H1 (cell line): ENCODE measurements at regions not wholly inside any gene's neighbourhood (a gene's known extent, or its start where the extent isn't known, plus 50 kb on each side); places are given as distances from the start of the nearest gene placed in this dataset.

Experiments used
- CTCF ChIA-PET: fragments of 300-600 bp; sonication (Branson Sonifier 250); formaldehyde crosslinking; loops from one replicate; lab custom pipeline; 2021; ENCODE audit not compliant: partially characterized antibody; lab: Charles Lee
- POLR2A ChIA-PET: fragments of 300-600 bp; sonication (Branson Sonifier 250); formaldehyde crosslinking; loops from one replicate; lab custom pipeline; 2021; ENCODE audit warnings: inconsistent platforms; ENCODE audit not compliant: partially characterized antibody; lab: Charles Lee
- DNase-seq, 2 experiments: peaks; one replicate each; pipeline versions ENCODE4 v3.0.0 to v3.0.0-alpha.2; 2010 to 2022; ENCODE audit warnings: low spot score in 2 of 2, low read depth in 1 of 2, mixed read lengths in 1 of 2
- FAIRE-seq: peaks from 2 replicates; lab custom pipeline; 2011; peaks lifted over from hg19 to GRCh38; lab: Jason Lieb, UNC
- H2AFZ ChIP-seq: 2 replicates; pipeline ENCODE4 v1.8.1; 2012; ENCODE audit warnings: low read length, inconsistent platforms
- H2AK5ac ChIP-seq: 2 replicates; pipeline ENCODE4 v1.6.1; 2013; ENCODE audit warnings: low read depth, low read length
- H2BK120ac ChIP-seq: replicated peaks from 2 replicates; pipeline ENCODE3; 2013; ENCODE audit warnings: low read depth, low read length, inconsistent platforms
- H2BK12ac ChIP-seq: 2 replicates; pipeline ENCODE4 v1.6.1; 2013; ENCODE audit warnings: low read depth, low read length
- H2BK15ac ChIP-seq: 2 replicates; pipeline ENCODE4 v1.6.1; 2013; ENCODE audit warnings: low read length
- H2BK20ac ChIP-seq: 2 replicates; pipeline ENCODE4 v1.6.1; 2013; ENCODE audit warnings: low read length
- H2BK5ac ChIP-seq: 2 replicates; pipeline ENCODE4 v1.6.1; 2013; ENCODE audit warnings: low read depth, low read length
- H3K14ac ChIP-seq: 2 replicates; pipeline ENCODE4 v1.6.1; 2013; ENCODE audit warnings: inconsistent platforms; ENCODE audit not compliant: insufficient read length
- H3K18ac ChIP-seq: 2 replicates; pipeline ENCODE4 v1.6.1; 2013; ENCODE audit warnings: low read length; ENCODE audit errors: extremely low read depth
- H3K23ac ChIP-seq: 2 replicates; pipeline ENCODE4 v1.6.1; 2013; ENCODE audit warnings: inconsistent platforms; ENCODE audit not compliant: insufficient read length
- H3K23me2 ChIP-seq: 2 replicates; pipeline ENCODE4 v1.6.1; 2013; ENCODE audit warnings: low read depth, low read length
- H3K27ac ChIP-seq: 2 replicates; pipeline ENCODE4 v1.6.1; 2011; ENCODE audit warnings: low read depth, low read length, inconsistent platforms
- H3K27me3 ChIP-seq, 4 experiments: replicated peaks in 1 of 4; 1 replicate in 1 of 4; 2 replicates in 3 of 4; pipeline versions ENCODE4 v1.6.1 to v1.8.1; 2011 to 2013; ENCODE audit warnings: low read length in 3 of 4, mild to moderate bottlenecking in 3 of 4, inconsistent platforms in 2 of 4, mixed read lengths in 2 of 4, moderate library complexity in 1 of 4; ENCODE audit not compliant: control insufficient read depth in 3 of 4, insufficient read depth in 3 of 4; ENCODE audit errors: extremely low read depth in 1 of 4
- H3K36me3 ChIP-seq, 4 experiments: 2 replicates each; pipeline versions ENCODE4 v1.6.1 to v1.8.1; 2011 to 2013; ENCODE audit warnings: mild to moderate bottlenecking in 4 of 4, low read length in 3 of 4, moderate library complexity in 2 of 4, control low read depth in 1 of 4, inconsistent platforms in 1 of 4; ENCODE audit not compliant: insufficient read depth in 4 of 4, control insufficient read depth in 2 of 4
- H3K4ac ChIP-seq: replicated peaks from 2 replicates; pipeline ENCODE3; 2013; ENCODE audit warnings: low read length, low read depth, mixed read lengths, inconsistent platforms; ENCODE audit not compliant: insufficient read length
- H3K4me1 ChIP-seq, 4 experiments: replicated peaks in 1 of 4; 1 replicate in 1 of 4; 2 replicates in 3 of 4; pipeline versions ENCODE4 v1.6.1 to v1.8.1; 2011 to 2013; ENCODE audit warnings: low read length in 3 of 4, inconsistent platforms in 2 of 4, mixed read lengths in 1 of 4; ENCODE audit not compliant: insufficient read depth in 4 of 4, control insufficient read depth in 3 of 4
- H3K4me2 ChIP-seq, 2 experiments: 2 replicates each; pipeline versions ENCODE4 v1.6.1 to v1.8.1; 2011 to 2013; ENCODE audit warnings: low read depth in 2 of 2, low read length in 2 of 2, control low read depth in 1 of 2, inconsistent platforms in 1 of 2, mild to moderate bottlenecking in 1 of 2; ENCODE audit not compliant: insufficient read depth in 1 of 2
- H3K4me3 ChIP-seq, 4 experiments: fragments of 200-600, 300-600 bp in 1 of 4; sonication (generic), shearing (Covaris generic), sonication (Bioruptor Twin) in 1 of 4; 2 replicates each; pipeline versions ENCODE4 v1.5.1 to v1.8.1; 2011 to 2016; ENCODE audit warnings: low read length in 4 of 4, low read depth in 3 of 4, control low read depth in 2 of 4, inconsistent platforms in 2 of 4, mild to moderate bottlenecking in 2 of 4, mixed read lengths in 1 of 4, moderate library complexity in 1 of 4; ENCODE audit not compliant: insufficient read depth in 2 of 4; ENCODE audit errors: extremely low read depth in 1 of 4
- H3K56ac ChIP-seq: replicated peaks from 2 replicates; pipeline ENCODE3; 2013; ENCODE audit warnings: low read depth, mild to moderate bottlenecking, mixed read lengths, low read length, inconsistent platforms; ENCODE audit not compliant: insufficient read length
- H3K79me1 ChIP-seq: 2 replicates; pipeline ENCODE4 v1.6.1; 2013; ENCODE audit warnings: low read depth, low read length, control low read depth
- H3K79me2 ChIP-seq, 2 experiments: 2 replicates each; pipeline versions ENCODE4 v1.6.1 to v1.8.1; 2012 to 2013; ENCODE audit warnings: low read length in 2 of 2, mild to moderate bottlenecking in 2 of 2, inconsistent platforms in 1 of 2; ENCODE audit not compliant: insufficient read depth in 2 of 2, control insufficient read depth in 1 of 2
- H3K9ac ChIP-seq, 4 experiments: replicated peaks in 1 of 4; 1 replicate in 1 of 4; 2 replicates in 3 of 4; pipeline versions ENCODE4 v1.6.1 to v1.8.1; 2011 to 2013; ENCODE audit warnings: low read depth in 3 of 4, low read length in 3 of 4, control low read depth in 2 of 4, mild to moderate bottlenecking in 2 of 4, moderate library complexity in 2 of 4, inconsistent platforms in 1 of 4; ENCODE audit errors: extremely low read depth in 1 of 4
- H3K9me3 ChIP-seq, 2 experiments: 2 replicates each; pipeline versions ENCODE4 v1.6.1 to v1.8.1; 2012 to 2013; ENCODE audit warnings: mild to moderate bottlenecking in 2 of 2, moderate library complexity in 2 of 2, control low read depth in 1 of 2, inconsistent platforms in 1 of 2, low read depth in 1 of 2, low read length in 1 of 2, mixed read lengths in 1 of 2; ENCODE audit not compliant: insufficient read depth in 2 of 2
- H4K20me1 ChIP-seq, 2 experiments: replicated peaks in 1 of 2; 2 replicates each; pipeline versions ENCODE3 to v1.8.1; 2011 to 2013; ENCODE audit warnings: inconsistent platforms in 2 of 2, low read length in 2 of 2, mild to moderate bottlenecking in 1 of 2; ENCODE audit not compliant: insufficient read depth in 2 of 2, control insufficient read depth in 1 of 2
- H4K5ac ChIP-seq: 2 replicates; pipeline ENCODE4 v1.6.1; 2013; ENCODE audit warnings: low read length, low read depth, mixed read lengths, inconsistent platforms; ENCODE audit not compliant: insufficient read length
- H4K8ac ChIP-seq: 2 replicates; pipeline ENCODE4 v1.8.0; 2013; ENCODE audit warnings: mild to moderate bottlenecking, moderate library complexity, low read length, inconsistent platforms; ENCODE audit not compliant: insufficient read depth; ENCODE audit errors: extremely low read depth
- H4K91ac ChIP-seq: replicated peaks from 2 replicates; pipeline ENCODE3; 2013; ENCODE audit warnings: low read length, mixed read lengths, inconsistent platforms; ENCODE audit not compliant: insufficient read length
- BACH1 ChIP-seq: IDR thresholded peaks from 2 replicates; pipeline ENCODE4 v1.6.1; 2012; ENCODE audit warnings: low read length, improper control_type of control experiment
- CEBPB ChIP-seq: IDR thresholded peaks from 2 replicates; pipeline ENCODE4 v1.6.1; 2012; ENCODE audit warnings: low read depth, low read length
- GABPA ChIP-seq: IDR thresholded peaks from 2 replicates; pipeline ENCODE4 v1.6.1; 2011; ENCODE audit warnings: mild to moderate bottlenecking, low read length, moderate library complexity, borderline replicate concordance; ENCODE audit not compliant: insufficient read depth
- MAFK ChIP-seq: IDR thresholded peaks from 2 replicates; pipeline ENCODE4 v1.6.1; 2012; ENCODE audit warnings: low read depth, mild to moderate bottlenecking, improper control_type of control experiment, low read length
- SP1 ChIP-seq: IDR thresholded peaks from 2 replicates; pipeline ENCODE4 v1.6.1; 2011; ENCODE audit warnings: low read depth, low read length
- TAF1 ChIP-seq: IDR thresholded peaks from 2 replicates; pipeline ENCODE4 v1.6.1; 2011; ENCODE audit warnings: mild to moderate bottlenecking, low read depth, low read length
- WGBS, 2 experiments: shearing (Covaris generic) in 1 of 2; methylation state at CpG; one replicate each; pipeline versions ENCODE4 v1.1.6 to v1.1.7; 2013 to 2015; ENCODE audit warnings: low lambda C conversion rate in 2 of 2, mixed read lengths in 2 of 2, inconsistent platforms in 1 of 2, low coverage in 1 of 2, missing lambda C conversion rate in 1 of 2; ENCODE audit not compliant: insufficient replicate concordance in 2 of 2, insufficient coverage in 1 of 2, insufficient read length in 1 of 2; ENCODE audit errors: extremely low coverage in 1 of 2, missing lambda C conversion rate in 1 of 2; 5-methylcytosine and 5-hydroxymethylcytosine counted together

GRCh38 chrX:40483502-40483901 is 97.3 kb upstream of the ATP6AP2 start:
- Histone ChIP-seq H3K36me3 (no peaks in the 10 kb centered on the region), H4K20me1 (no peaks in the 10 kb centered on the region), H3K56ac (no peak overlapping the region), H3K79me1 (no peaks in the 10 kb centered on the region), H3K23ac (no peak overlapping the region), H3K18ac (no peak overlapping the region; the same call in 1 of the 2 replicates), H2BK12ac (0 out of 2 replicates have a peak overlapping the region, but pooled peaks have one; percentile 39), H3K9ac (no peak overlapping the region), H4K5ac (no peak overlapping the region), H3K23me2 (no peaks in the 10 kb centered on the region; the same call in 1 of the 2 replicates), H3K9me3 (no peaks in the 10 kb centered on the region; a peak in 1 of 4 replicates), H4K91ac (no peak overlapping the region), H4K8ac (no peak overlapping the region), H2BK120ac (no peak overlapping the region), H3K4me3 (no peak overlapping the region), H2AFZ (no peak overlapping the region), H2BK20ac (no peak overlapping the region), H3K14ac (no peak overlapping the region), H3K27ac (no peak overlapping the region), H3K4me1 (peaks cover 0 to 8% (median 5%) of the 10 kb centered on the region in 4 experiments; a peak in 6 of 7 replicates), H3K79me2 (no peaks in the 10 kb centered on the region), H2BK15ac (no peak overlapping the region), H2BK5ac (no peak overlapping the region), H2AK5ac (no peak overlapping the region), H3K4ac (no peak overlapping the region), H3K4me2 (no peak overlapping the region), H3K27me3 (no peaks in the 10 kb centered on the region)
- WGBS, 2 experiments: 94% methylated on average over 2 of the region's 2 CpGs; no CpG with 5 or more reads in 1 of the 2 experiments
- ChIA-PET POLR2A (no interaction called here), CTCF (no interaction called here)
- DNase-seq: no peak
- FAIRE-seq: no peak
- TF ChIP-seq GABPA (no peak), BACH1 (no peak), TAF1 (no peak), SP1 (no peak), CEBPB (no peak), MAFK (no peak)
